Neutrophil (primary cell): ENCODE measurements at regions not wholly inside any gene's neighbourhood (a gene's known extent, or its start where the extent isn't known, plus 50 kb on each side); places are given as distances from the start of the nearest gene placed in this dataset.
"Not testable (repeated sequence)": the region's sequence is repeated elsewhere in the genome, so short reads cannot be mapped to it uniquely, and the experiment has no call there.

Source experiments
- H3K27ac ChIP-seq: fragments of 200-600 bp; sonication (generic); 2 replicates; pipeline ENCODE4 v1.5.1; 2016; ENCODE audit warnings: mild to moderate bottlenecking, moderate library complexity
- H3K27me3 ChIP-seq: fragments of 200-600 bp; sonication (generic); 2 replicates; pipeline ENCODE4 v1.6.0; 2016; ENCODE audit warnings: mild to moderate bottlenecking
- H3K36me3 ChIP-seq: fragments of 200-600 bp; sonication (generic); 2 replicates; pipeline ENCODE4 v1.5.1; 2017
- H3K4me1 ChIP-seq, 2 experiments: fragments of 200-600 bp in 1 of 2; sonication (generic) in 1 of 2; 1 replicate in 1 of 2; 2 replicates in 1 of 2; pipeline versions ENCODE4 v1.5.1 to v1.6.1; 2013 to 2016; ENCODE audit warnings: low read depth in 1 of 2, low read length in 1 of 2, mild to moderate bottlenecking in 1 of 2, moderate library complexity in 1 of 2; ENCODE audit not compliant: control insufficient read depth in 1 of 2, insufficient read depth in 1 of 2
- H3K4me3 ChIP-seq, 2 experiments: fragments of 200-600 bp in 1 of 2; sonication (generic) in 1 of 2; 1 replicate in 1 of 2; 2 replicates in 1 of 2; pipeline ENCODE4 v1.5.1; 2013 to 2016; ENCODE audit warnings: low read depth in 1 of 2, low read length in 1 of 2, mild to moderate bottlenecking in 1 of 2, moderate library complexity in 1 of 2
- H3K9me3 ChIP-seq: fragments of 200-600 bp; sonication (generic); 2 replicates; pipeline ENCODE4 v1.5.1; 2016
- TF ChIP-seq, protein P1 (sequence below): fragments of 200-600 bp; sonication (generic); IDR thresholded peaks from 2 replicates; pipeline ENCODE4 v1.5.1; 2016; ENCODE audit warnings: antibody characterized with exemption

DNA sequence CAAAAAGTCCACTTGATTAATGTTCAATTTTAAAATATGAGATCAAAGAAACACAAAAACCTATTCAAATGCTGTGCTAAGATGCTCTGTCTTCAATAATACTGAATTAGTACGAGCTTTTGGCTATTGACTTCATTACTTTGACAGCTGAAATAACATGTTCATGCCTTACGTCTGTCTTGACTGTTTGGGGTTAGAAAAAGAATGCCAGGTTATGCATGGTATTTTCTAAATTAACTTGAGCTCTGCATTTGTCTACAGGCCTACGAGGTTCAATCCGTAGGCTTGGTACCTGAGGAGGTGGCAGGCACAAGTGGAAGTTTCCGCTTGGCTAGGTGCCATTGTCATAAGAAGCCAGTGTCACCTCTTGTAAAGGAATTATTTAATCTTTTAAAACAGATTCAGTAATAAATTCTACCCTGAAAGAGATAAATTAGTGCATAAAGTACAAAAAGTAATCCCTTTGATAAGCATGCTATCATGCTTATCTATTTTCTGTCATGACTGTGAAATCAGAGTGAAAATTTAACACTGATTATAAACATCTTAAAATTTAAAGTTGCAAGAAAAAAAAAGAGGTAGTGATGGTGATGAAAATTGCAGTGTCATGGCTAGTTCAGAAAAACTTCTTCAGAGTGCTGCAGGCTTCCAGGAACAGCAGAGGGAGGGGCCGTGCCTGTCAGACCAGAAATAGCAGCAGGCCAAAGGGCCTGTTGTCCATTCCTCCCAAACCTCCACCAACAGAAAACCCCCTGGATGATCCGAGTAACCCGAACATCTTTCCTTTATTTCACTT lies 115.7 kb downstream of the ARRDC4 start:
- Histone ChIP-seq H3K27me3 (no peaks in the 10 kb centered on the region), H3K36me3 (no peaks in the 10 kb centered on the region), H3K27ac (peak overlapping the region; percentile 30), H3K9me3 (no peaks in the 10 kb centered on the region), H3K4me3 (no peak overlapping the region), H3K4me1 (peaks cover 5 to 14% of the 10 kb centered on the region in 2 experiments)
- TF ChIP-seq, protein P1, sequence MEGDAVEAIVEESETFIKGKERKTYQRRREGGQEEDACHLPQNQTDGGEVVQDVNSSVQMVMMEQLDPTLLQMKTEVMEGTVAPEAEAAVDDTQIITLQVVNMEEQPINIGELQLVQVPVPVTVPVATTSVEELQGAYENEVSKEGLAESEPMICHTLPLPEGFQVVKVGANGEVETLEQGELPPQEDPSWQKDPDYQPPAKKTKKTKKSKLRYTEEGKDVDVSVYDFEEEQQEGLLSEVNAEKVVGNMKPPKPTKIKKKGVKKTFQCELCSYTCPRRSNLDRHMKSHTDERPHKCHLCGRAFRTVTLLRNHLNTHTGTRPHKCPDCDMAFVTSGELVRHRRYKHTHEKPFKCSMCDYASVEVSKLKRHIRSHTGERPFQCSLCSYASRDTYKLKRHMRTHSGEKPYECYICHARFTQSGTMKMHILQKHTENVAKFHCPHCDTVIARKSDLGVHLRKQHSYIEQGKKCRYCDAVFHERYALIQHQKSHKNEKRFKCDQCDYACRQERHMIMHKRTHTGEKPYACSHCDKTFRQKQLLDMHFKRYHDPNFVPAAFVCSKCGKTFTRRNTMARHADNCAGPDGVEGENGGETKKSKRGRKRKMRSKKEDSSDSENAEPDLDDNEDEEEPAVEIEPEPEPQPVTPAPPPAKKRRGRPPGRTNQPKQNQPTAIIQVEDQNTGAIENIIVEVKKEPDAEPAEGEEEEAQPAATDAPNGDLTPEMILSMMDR, result no peak

DNA sequence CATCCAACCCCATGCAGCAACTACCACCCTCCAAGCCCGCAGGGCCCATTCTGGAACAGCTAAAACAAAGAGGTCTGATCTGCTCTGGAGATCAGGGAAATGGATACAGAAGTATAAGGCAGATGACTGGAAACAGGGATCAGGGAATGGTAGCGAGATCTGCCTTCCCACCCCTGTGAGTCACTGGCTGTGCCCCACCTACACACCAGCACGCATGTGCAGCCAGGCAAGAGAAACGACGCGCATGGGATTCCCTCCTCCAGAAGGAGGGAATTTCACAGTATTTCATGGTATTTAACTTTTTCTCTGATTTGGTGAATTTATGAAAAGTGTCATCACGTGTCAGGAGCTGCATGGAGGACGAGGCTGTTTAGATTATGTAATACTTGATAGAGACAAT lies 116.7 kb downstream of the ARRDC4 start:
- Histone ChIP-seq H3K27ac (no peak overlapping the region), H3K4me3 (no peak overlapping the region)
- TF ChIP-seq, protein P1, result no peak

DNA sequence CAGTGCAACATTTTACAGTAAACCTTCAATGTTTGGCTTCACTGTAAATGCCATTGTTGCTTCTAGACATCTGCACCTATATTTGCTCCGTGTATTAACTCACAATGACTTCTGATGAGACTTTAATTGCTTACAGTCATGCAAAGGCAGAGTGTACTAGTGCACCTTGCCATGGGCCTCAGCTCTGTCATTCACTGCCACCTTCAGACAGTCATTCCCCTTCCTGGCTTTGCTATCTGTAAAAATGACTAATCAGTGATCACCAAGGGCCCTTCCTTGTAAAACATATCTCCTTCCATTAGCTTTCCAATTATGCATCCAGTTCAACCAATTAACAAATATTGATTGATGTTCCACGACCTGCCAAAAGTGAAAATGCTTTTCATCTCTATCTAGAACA lies 120.3 kb downstream of the ARRDC4 start:
- Histone ChIP-seq H3K27ac (no peak overlapping the region), H3K4me1 (peaks cover 5 to 14% of the 10 kb centered on the region in 2 experiments), H3K9me3 (no peaks in the 10 kb centered on the region), H3K36me3 (no peaks in the 10 kb centered on the region), H3K4me3 (no peak overlapping the region), H3K27me3 (no peaks in the 10 kb centered on the region)
- TF ChIP-seq, protein P1, result no peak

More for the DNA sequence above, 116.7 kb downstream of the ARRDC4 start:
- Histone ChIP-seq H3K4me1 (peaks cover 5 to 14% of the 10 kb centered on the region in 2 experiments), H3K36me3 (no peaks in the 10 kb centered on the region), H3K9me3 (no peaks in the 10 kb centered on the region), H3K27me3 (no peaks in the 10 kb centered on the region)

DNA sequence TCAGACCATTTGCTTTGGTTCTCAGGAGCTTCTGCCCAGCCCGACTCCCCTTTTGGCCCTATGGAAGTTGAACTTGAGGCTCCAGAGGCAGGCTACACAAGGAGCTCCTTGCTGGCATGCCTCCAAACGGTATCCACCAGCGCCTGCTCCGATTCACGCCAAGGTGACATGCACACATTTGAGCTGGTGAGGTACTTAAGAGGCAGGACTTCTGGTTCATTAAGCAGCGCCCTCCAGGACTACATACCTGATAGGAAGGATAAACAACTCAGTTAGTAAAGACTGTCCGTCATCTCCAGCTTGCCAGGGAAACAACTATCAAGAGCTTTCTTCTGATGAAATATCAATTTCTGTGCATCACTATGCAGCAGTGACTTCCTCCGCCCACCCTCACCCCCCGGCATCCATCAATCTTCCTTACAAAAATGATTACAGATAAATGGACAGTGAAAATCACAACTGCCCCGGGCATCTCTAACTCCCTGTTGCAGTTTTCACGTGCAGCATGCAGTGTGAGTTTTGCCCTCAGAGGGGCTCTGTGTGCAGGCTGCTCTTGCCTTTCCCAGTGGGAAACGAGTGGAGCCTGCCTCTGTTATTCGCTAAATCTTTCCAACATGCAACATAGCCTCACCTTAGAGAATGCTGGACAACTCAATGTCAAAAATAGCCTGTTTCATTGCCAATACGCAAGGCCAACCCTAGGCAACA lies 122.9 kb downstream of the ARRDC4 start:
- no peaks in the 10 kb centered on the region for H3K27me3 ChIP-seq
- TF ChIP-seq, protein P1, result no peak
- H3K4me3 ChIP-seq, result no peak overlapping the region
- H3K27ac ChIP-seq, result no peak overlapping the region
- no peaks in the 10 kb centered on the region for H3K9me3 ChIP-seq
- no peaks in the 10 kb centered on the region for H3K36me3 ChIP-seq
- no peaks in the 10 kb centered on the region for H3K4me1 ChIP-seq

DNA sequence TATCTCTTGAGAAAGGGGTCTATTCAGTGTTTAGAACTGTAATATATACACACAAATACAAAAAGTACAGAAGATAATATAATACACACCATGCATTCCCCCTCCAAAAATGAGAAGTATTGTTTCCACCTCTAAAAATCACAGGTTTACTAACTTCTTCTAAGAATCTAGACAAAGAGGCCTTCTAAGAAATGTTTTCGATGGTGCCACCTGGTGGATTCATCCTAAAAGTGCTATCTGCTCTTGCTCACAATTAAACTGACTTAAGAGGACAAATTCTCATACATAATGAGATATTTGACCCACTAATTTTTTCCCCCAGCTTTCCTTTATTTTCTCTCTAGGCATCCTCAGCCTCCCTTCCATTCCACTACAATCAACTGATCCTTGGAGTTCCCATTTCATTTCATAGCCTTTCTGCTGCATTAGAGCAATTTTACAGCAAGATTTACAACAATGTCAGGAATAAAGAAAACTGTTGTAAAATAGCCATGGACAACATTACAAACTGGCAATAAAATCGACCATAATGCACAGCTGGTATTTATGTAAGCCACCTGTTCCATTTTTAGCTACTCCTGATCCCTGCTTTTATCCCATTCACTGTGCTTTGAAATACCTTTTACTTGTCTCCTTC lies 124.6 kb downstream of the ARRDC4 start:
- TF ChIP-seq, protein P1, result no peak
- no peaks in the 10 kb centered on the region for H3K9me3 ChIP-seq
- no peak overlapping the region for H3K27ac ChIP-seq
- H3K4me1 ChIP-seq, result no peaks in the 10 kb centered on the region
- H3K4me3 ChIP-seq, result no peak overlapping the region
- no peaks in the 10 kb centered on the region for H3K27me3 ChIP-seq
- no peaks in the 10 kb centered on the region for H3K36me3 ChIP-seq

DNA sequence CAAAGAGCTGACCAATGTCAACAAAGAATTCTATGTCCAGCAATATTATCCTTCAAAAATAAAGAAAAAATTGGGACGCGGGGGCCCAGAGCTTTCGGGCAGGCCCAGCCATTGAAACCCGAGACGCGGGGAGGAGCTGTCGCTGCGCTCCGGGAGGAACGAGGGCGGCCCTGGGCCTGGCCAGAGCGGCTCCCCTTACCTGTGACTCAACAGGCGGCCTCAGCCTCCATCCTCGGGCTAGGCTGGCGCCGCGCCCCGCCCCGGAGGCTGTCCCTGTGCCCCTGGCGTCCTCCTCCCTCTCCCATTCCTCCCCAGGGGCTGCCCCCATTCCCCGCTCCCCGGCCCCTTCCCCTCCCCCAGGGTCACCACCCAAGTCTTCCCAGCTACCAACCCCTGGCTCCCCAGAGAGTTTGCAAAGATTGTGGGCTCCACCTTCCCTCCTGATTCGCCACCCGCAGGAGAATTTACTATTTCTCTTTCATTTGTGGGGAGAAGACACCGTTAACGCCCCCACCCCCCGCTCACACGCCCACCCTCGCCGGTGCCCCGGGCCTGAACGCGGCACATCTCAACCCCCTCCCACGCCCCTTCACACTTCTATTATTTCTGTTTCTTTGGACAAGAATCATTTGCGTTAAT lies 127.9 kb downstream of the ARRDC4 start:
- H3K9me3 ChIP-seq, H3K4me1 ChIP-seq, H3K27me3 ChIP-seq, H3K4me3 ChIP-seq, H3K36me3 ChIP-seq, H3K27ac ChIP-seq: not testable (repeated sequence)

DNA sequence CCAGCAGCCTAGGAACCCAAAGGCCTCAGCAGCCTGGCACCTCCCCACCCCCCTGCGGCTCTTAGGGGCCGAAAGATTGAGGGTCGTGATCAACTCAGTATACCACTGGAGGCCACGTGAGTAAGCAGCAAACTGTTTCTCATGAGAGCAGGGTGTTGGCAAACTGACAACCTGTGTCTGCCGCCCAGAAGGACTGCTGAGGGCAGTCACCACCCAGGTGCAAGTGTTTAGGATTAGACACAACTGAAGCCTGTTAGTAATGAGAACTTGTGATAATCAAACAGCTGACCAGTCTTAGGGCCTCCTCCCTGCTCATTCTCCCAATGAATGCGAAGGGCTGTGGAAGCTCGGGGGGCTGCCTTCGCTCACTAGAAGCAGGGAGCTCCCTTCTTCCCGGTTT lies 128.8 kb downstream of the ARRDC4 start:
- not testable (repeated sequence) for H3K4me1 ChIP-seq, H3K27ac ChIP-seq, H3K4me3 ChIP-seq, H3K27me3 ChIP-seq, H3K9me3 ChIP-seq, H3K36me3 ChIP-seq

DNA sequence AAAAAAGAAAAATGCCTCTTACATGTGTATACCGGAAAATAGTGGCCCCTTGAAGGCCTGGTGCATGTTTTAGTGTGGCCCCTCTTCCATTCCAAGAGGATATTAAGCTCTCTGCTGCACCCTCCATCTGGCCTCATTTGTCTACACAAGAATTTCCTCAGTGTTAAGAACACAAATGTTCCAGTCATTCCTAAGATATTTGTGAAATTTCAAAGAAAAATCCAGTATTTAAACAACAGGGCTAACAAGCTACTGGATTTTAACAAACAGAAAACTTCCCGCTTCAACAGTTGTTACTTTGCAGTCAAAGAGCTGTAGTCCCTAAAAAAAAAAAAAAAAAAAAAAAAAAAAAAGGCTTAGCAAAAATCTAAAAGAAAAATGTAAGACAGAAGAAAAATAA lies 137.5 kb downstream of the ARRDC4 start:
- H3K4me3 ChIP-seq, H3K36me3 ChIP-seq, H3K4me1 ChIP-seq, H3K27ac ChIP-seq, H3K27me3 ChIP-seq, H3K9me3 ChIP-seq: not testable (repeated sequence)
